Stromal cell of bone marrow (primary cell): ENCODE measurements at regions not wholly inside any gene's neighbourhood (a gene's known extent, or its start where the extent isn't known, plus 50 kb on each side); places are given as distances from the start of the nearest gene placed in this dataset.

Experiments
- DNase-seq: peaks from one replicate; pipeline ENCODE4 v3.0.0-alpha.2; 2012; ENCODE audit warnings: low read depth

DNA sequence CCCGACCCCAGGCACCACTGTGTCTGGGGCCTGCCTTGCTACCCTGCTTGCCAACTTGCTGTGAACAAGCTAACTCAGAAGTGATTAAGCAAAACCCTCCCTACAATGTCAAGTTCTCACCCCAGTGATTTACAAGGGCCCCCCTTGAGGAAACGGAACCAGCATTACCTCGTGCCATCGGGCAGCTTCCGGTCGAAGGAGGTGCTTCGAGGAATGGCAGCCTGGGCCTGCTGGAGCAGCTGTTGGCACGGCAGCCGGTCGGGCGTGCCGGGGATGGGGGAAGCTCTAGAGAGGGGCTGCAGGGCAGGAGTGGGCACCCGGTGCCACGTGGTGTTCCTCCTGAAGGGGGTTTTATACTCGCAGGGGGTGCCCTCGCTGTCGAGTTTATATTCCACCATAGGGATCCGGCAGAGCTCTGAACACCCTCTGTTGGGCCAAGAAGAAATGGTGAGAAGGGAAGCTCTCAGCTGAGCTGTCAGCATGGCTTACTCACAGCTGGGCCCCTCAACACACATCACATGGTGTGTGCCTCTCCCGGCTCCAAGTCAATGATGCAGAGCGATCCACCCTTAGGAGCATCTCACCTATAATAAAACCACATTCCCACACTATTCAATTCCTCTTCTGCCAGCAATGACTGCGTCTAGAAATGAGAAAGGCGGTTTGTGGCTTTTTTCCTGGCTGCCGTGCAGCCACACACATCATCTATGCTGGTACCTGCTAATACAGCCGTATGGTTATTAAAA lies 184.4 kb downstream of the SIPA1L2 start:
- no peak for DNase-seq

- DNase-seq, result no peak
These were observed 186.6 kb downstream of the SIPA1L2 start for GRCh38 chr1:232443372-232443771.

- DNase-seq, result no peak
These were observed 188.9 kb downstream of the SIPA1L2 start for GRCh38 chr1:232441036-232441411.

GRCh38 chr1:232440325-232441035 lies 189.5 kb downstream of the SIPA1L2 start:
- no peak for DNase-seq

DNA sequence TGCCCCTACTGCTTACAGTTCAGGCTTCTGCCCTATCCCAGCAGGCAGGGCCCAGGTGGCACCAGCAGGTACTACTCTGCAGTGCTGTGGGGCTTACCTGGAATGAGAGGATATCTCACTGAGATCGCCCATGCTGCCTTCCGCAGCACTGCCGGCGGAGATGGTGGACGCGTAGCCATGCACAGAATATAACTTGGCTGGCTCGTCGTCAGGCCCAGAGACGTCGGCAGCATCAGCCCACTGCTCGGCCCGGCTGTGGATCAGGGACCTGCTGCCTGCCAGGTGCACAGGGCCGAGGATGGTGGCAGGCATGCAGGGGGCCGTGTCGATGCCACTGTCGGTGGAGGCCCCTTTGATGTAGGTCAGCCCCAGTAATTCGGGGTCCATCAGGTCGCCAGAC lies 190.9 kb downstream of the SIPA1L2 start:
- no peak for DNase-seq

DNA sequence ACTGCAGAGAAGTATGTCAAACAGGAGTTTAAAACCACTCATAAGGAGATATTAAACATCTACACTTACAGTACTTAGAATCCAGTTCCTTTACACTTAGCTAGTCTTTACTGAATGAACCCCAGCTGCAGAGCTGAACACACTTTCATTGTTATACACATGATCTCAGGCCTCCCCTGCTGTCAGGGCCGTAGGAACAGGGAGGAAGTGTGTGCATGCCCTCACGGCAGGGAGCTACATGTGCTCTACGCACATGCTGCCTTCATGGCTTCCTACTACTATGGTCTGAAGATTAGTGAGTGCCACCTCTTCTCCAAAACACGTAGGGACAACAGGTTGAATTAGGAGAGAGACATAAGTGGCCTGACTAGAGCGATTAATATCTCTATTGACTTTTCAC lies 191.5 kb downstream of the SIPA1L2 start:
- DNase-seq, result no peak

- DNase-seq, result no peak
These were observed 192.4 kb downstream of the SIPA1L2 start for GRCh38 chr1:232437510-232437909.

GRCh38 chr1:232435729-232436128 lies 194.2 kb downstream of the SIPA1L2 start:
- DNase-seq, result no peak

DNA sequence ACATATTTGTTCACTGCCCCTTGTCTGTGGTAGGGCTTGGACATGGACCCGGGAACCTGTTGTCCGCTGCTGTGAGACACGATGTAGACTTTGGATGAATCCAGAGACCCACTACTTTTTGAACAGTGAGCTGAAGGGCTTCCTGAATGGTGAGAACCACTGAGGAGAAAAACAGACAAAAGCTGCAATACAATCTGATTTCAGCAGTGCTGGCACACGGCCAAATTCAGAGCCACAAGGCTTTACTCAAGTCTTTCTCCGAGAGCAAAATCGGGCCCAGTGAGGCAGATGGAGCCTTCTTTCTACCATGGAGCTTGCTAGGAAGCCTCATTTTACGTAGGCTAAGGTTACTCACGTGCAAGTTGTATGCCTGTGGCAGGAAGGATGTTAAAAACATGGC lies 197.6 kb downstream of the SIPA1L2 start:
- no peak for DNase-seq

GRCh38 chr1:232431748-232432147 lies 198.2 kb downstream of the SIPA1L2 start:
- DNase-seq, result no peak

- DNase-seq, result no peak
These were observed 198.6 kb downstream of the SIPA1L2 start for GRCh38 chr1:232431326-232431725.

GRCh38 chr1:232430467-232430866 lies 199.5 kb downstream of the SIPA1L2 start:
- no peak for DNase-seq

DNA sequence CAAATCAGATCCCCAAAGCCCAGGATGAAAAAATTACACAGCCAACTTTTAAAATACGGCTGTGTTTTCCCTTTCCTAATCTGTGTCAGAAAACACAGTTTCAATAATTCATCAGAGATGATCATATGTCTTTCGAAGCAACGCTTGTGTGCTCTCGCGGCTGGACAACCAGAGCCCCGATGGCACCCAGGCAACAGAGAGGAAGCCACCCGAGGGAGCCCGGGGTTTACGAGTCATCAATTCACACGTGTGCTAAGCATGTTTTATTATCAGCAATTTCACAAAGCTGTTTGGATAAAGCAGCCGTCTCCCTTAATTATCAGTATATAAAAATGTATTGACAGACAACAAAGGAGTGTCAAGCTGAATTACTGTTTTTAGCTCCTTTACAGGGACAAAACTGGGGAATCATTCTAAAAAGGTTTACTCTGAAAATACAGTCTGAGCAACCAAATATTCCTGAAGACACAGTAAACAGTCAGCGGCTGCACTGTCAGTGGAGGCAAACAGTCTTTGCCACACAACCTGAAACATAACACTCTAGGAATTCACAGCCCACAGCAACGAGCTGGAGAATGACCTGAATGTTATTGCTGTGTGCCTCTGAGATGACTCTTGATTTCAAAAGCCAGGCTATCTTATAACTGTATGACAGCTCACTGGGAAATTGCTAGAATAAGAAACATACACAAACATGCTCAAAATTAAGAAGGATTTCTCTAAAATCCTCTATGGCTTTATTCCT lies 201.0 kb downstream of the SIPA1L2 start:
- no peak for DNase-seq

GRCh38 chr1:232428036-232428645 lies 201.8 kb downstream of the SIPA1L2 start:
- DNase-seq, result no peak

DNA sequence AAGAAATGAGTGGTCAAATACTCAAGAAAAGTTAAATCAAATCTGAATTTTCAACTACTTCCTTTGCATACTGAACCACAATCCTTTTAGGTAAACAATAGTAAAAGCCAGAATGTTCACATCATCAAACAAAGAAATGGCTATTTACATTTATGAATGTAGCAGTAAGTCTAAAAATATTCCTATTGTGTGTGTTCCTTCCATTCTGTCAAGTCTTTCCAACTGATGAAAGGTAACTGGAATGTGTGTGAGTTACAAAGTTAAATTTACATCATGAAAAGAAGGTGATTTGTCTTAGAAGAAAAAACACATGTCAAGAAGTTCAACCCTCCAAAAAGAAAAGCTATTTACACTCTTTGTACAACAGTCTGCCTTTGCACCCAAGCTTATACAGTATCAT lies 203.1 kb downstream of the SIPA1L2 start:
- no peak for DNase-seq

DNA sequence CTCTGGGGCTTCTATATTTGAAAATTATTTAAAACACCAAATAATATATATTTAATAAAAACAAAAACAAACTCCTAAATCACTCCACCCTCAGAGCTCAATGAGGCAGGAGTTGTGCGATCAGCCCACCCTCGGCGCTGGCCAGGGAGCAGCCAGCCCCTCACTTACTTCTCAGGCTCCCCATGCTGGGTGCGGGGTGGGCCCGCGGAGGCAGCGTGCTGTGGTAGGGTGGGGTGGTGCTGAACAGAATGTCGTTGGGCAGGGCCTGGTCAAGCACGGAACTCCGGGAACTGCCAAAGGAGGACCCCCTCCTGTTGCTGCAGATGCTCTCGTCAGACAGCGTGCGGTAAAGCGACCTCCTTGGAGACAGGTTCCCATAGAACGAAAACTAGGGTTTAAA lies 204.5 kb downstream of the SIPA1L2 start:
- no peak for DNase-seq

- no peak for DNase-seq
These were observed 206.3 kb downstream of the SIPA1L2 start for GRCh38 chr1:232423591-232423990.

DNA sequence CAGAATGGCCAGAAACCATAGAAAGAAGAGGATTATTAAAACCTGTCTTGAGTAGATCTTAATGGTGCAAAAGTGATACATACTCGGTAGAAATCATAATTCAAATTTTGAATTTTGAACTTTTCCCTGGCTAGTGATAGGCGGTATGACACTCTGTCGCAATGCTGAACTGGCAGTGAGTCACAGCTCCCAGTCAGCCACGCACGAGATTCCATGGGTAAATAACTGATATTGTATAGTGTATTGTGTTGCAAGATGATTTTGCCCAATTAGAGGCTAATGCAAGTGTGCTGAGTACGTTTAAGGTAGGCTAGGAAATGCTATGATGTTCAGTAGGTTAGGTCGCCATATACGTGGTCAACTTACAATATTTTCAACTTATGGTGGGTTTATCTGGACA lies 207.0 kb downstream of the SIPA1L2 start:
- no peak for DNase-seq

- DNase-seq, result no peak
These were observed 207.8 kb downstream of the SIPA1L2 start for GRCh38 chr1:232422098-232422497.

DNA sequence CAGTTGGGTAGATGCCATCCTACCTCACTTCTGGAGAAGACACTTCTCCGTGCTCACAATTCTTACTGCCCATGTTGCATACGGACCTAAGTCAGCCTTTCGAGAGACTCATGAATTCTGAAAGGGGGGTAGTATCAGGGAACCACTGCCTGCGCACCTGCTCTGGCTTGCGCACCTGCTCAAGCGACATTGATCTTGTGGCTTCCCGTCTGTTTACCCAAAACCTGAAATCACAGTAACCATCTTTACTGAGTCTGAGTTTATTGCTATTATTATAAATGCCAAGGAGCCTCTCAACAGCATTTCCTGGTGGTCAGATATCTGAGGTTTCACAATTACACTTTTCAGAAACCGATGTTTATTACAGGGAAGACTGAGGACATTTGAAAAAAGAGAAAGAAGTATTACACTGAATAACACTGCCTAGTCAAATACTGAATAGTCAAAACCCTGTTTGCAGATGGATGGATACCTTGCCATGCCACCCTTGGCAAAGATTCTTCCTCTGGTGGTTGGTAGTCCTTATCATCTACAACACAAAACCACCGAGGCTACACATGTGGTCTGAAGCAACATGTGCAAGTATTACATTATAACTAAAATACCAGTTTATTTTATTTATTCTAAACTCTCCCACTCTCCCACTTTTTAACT lies 208.7 kb downstream of the SIPA1L2 start:
- no peak for DNase-seq

DNA sequence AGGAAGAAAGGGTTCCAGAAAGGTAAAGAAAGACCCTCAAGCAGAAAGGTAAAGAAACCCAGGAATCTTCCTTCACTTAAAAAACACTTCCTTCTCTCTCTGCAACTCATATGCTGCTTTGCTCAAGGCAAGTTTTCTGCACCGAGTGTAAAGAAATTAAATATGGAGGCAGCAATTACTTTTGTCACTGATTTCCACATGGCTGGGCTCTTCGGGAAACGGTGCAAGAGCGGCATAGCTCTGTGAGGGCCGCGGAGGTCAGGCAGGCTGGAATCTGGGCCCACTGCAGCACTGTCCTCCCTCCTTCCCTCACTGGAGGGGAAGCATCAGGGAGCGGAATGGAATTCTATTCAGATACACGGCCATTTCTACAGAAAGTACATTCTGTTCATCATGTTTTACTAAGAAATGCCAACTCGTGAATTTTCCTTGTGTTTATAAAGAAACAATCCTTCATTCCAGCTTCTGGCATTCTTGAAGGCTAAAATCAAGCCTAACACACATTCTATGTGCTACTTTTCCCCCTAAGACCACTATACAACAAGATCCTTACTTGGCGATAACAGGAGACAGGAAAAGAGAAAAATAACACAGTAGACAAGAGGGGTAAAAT lies 212.2 kb downstream of the SIPA1L2 start:
- no peak for DNase-seq
